Nephron (organoid): ENCODE measurements at regions not wholly inside any gene's neighbourhood (a gene's known extent, or its start where the extent isn't known, plus 50 kb on each side); places are given as distances from the start of the nearest gene placed in this dataset.
A peak's percentile ranks its signal among the peaks of the same experiment; 100 is the strongest.

Experiments used
- H3K27ac Mint-ChIP-seq, 3 experiments: 2 replicates each; pipeline ENCODE4 v1.8.0; 2020; ENCODE audit warnings: mixed read lengths in 3 of 3, mild to moderate bottlenecking in 2 of 3, moderate library complexity in 1 of 3
- H3K27me3 Mint-ChIP-seq: 2 replicates; pipeline ENCODE4 v1.8.0; 2021; ENCODE audit warnings: low read depth, mild to moderate bottlenecking, moderate library complexity, mixed read lengths
- H3K36me3 Mint-ChIP-seq: 2 replicates; pipeline ENCODE4 v1.8.0; 2020; ENCODE audit warnings: low read depth, mixed read lengths
- H3K4me1 Mint-ChIP-seq: 2 replicates; pipeline ENCODE4 v1.8.0; 2020; ENCODE audit warnings: mixed read lengths
- H3K4me3 Mint-ChIP-seq, 3 experiments: 2 replicates each; pipeline ENCODE4 v1.8.0; 2020; ENCODE audit warnings: mild to moderate bottlenecking in 3 of 3, mixed read lengths in 3 of 3, moderate library complexity in 2 of 3
- H3K9me3 Mint-ChIP-seq: 2 replicates; pipeline ENCODE4 v1.8.0; 2020; ENCODE audit warnings: mixed read lengths
- TF ChIP-seq, protein P1 (sequence below), 3 experiments: fragments of 200-600 bp; sonication (generic); IDR thresholded peaks; one replicate each; pipeline ENCODE4 v1.5.0; 2021; ENCODE audit warnings: antibody characterized with exemption in 3 of 3; ENCODE audit not compliant: unreplicated experiment in 3 of 3

DNA sequence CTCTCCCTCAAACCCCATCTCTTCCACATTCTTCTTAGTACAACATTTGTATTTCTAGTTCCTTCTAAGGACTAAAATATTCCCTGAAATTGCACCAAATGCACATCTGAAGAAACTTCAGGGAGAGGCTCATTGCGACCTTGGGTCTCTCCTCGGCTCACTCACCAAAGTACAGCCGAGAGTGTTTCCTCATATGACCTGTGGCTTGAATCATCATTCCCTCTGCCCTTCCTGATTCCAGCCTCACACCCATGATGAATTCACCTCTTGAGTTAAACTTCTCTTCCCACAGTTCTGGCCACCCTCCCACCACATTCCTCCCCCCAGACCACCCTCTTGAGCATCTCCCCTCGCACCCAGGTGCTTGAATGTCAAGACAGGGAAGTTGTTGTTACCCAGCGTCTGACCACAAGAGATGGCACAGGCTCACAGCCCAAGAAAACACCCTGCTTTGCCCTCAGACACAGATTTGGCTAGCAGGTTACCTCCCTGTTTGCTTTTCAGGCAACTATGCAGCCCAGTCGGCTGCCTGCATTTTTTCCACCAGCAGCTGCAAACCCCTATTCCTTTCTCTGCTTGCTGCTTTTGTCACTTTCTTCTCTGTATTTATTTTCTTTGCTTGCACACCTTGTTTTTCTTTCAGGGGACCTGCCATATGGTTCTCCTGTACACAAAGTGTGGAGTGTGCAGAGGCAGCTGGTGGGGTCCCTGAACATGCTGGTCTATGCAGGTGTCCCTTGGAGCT lies 214.8 kb downstream of the SPATA18 start:
- peak overlapping the region in 1 of 3 experiments; percentile 4 for H3K4me3 Mint-ChIP-seq
- peaks cover 55% of the 10 kb centered on the region for H3K4me1 Mint-ChIP-seq
- H3K27me3 Mint-ChIP-seq, result no peaks in the 10 kb centered on the region
- H3K9me3 Mint-ChIP-seq, result no peaks in the 10 kb centered on the region
- TF ChIP-seq, protein P1, sequence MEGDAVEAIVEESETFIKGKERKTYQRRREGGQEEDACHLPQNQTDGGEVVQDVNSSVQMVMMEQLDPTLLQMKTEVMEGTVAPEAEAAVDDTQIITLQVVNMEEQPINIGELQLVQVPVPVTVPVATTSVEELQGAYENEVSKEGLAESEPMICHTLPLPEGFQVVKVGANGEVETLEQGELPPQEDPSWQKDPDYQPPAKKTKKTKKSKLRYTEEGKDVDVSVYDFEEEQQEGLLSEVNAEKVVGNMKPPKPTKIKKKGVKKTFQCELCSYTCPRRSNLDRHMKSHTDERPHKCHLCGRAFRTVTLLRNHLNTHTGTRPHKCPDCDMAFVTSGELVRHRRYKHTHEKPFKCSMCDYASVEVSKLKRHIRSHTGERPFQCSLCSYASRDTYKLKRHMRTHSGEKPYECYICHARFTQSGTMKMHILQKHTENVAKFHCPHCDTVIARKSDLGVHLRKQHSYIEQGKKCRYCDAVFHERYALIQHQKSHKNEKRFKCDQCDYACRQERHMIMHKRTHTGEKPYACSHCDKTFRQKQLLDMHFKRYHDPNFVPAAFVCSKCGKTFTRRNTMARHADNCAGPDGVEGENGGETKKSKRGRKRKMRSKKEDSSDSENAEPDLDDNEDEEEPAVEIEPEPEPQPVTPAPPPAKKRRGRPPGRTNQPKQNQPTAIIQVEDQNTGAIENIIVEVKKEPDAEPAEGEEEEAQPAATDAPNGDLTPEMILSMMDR (IDR thresholded peaks at IDR 0.05; ENCODE audit: unreplicated experiment in 3 of 3), result no peak
- peak overlapping the region; percentile 75 to 89 (median 75) for H3K27ac Mint-ChIP-seq
- H3K36me3 Mint-ChIP-seq, result no peaks in the 10 kb centered on the region

DNA sequence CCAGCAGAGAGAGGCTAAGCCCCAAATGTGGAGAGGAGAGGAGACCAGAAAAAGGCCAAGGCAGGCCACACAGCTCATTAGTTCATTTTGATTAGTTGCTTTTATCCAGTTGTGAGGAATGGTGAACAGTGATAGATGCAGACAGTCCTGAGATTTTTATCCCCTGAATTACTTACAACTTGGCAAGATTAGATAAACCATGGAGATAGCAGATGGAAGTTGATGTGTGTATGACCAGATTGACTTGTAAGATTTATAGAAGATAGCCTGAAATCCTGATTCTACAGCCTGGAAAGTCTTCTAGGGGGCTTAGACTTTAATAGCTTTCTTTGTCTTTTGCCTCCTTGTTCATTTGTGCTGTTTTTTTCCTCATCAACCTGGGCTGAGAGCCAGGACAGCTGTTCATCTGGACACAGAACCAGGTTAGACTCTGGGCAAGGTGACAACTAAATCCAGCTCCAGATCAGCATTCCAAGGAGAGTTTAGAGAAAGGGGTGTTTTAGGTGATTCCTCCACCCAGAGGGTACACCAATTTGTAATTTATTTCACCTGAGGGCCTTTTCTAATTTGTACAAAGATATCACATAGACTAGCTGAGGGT lies 215.5 kb downstream of the SPATA18 start:
- Mint-ChIP-seq H3K9me3 (peaks cover 2% of the 10 kb centered on the region), H3K27me3 (no peaks in the 10 kb centered on the region), H3K27ac (peak overlapping the region; percentile 75 to 89 (median 75)), H3K4me1 (peaks cover 48% of the 10 kb centered on the region), H3K36me3 (no peaks in the 10 kb centered on the region), H3K4me3 (no peak overlapping the region)
- TF ChIP-seq, protein P1 (IDR thresholded peaks at IDR 0.05; ENCODE audit: unreplicated experiment in 3 of 3), result no peak

DNA sequence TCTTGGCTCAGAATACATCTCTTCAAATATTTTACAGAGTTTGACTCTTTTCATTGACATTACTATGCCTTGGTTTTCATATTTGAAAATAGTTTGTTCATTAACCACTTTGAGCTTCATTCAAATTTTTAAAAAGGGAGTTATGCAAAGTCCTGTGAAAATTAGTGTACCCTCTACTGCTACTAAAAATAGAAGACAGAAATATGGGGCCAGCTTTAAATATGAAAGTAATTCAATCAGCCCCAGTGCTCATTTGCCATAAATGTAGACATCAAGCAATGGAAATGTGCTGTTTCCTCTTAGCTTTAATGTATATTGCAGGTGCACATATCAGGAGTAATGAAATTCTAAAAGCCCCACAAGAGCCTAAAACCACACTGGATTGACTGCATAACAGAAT lies 218.7 kb downstream of the SPATA18 start:
- Mint-ChIP-seq H3K4me3 (no peak overlapping the region), H3K27ac (peak overlapping the region; percentile 15 to 25 (median 19)), H3K9me3 (peaks cover 23% of the 10 kb centered on the region), H3K27me3 (peaks cover 3% of the 10 kb centered on the region), H3K4me1 (peaks cover 30% of the 10 kb centered on the region), H3K36me3 (peaks cover 7% of the 10 kb centered on the region)
- TF ChIP-seq, protein P1 (IDR thresholded peaks at IDR 0.05; ENCODE audit: unreplicated experiment in 3 of 3), result no peak

DNA sequence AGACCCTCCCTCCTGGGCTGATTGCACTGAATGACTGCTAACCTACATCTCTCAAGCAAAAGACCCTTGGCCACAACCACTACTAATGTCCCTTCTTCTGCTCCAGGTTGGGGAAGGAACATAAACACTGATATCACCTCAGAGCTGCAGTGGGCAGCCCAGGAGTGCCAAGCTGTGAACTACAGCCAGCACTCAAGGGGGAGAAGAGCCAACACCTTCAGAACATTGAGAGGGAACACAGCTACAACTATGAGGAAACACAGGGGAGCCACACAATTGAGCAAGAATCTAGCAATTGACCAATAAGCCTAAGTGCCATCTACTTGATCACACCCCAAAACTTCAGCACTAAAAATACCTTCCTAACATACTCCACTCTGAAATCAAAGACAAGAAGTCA lies 222.8 kb downstream of the SPATA18 start:
- peaks cover 3% of the 10 kb centered on the region for H3K27me3 Mint-ChIP-seq
- H3K36me3 Mint-ChIP-seq, result peaks cover 7% of the 10 kb centered on the region
- TF ChIP-seq, protein P1 (IDR thresholded peaks at IDR 0.05; ENCODE audit: unreplicated experiment in 3 of 3), result no peak
- peaks cover 7% of the 10 kb centered on the region for H3K4me1 Mint-ChIP-seq
- no peak overlapping the region for H3K27ac Mint-ChIP-seq
- H3K9me3 Mint-ChIP-seq, result peaks cover 40% of the 10 kb centered on the region
- no peak overlapping the region for H3K4me3 Mint-ChIP-seq

DNA sequence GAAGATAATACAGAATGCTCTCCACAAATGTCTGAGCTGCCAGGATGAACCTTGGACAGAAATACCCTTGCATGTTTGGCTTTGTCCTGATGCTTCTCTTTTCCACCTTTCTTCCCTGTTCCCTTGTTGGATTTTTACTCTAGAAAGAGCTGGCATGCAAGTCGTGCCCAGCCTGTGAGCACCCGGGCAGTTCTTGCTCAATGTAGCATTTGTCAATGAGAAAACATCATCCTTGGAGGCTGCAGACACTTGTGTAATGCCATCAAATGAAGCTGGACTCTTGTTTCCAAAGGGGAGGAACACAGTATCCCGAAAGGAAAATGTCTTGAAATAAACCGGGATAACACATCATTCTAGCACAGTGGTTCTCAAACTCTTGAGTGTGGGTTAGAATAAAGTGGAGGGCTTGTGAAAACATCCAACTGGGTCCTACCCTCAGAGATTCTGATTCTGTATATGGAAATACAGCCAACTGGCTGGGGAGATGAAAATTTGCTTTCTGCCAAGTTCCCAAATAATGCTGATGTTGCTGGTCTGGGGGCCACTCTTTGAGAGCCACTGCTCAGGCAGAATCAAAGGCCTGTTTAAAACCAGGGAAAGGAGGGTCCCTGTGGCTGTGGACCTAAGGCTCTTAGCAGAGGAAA lies 237.2 kb downstream of the SPATA18 start:
- no peak overlapping the region for H3K27ac Mint-ChIP-seq
- no peak overlapping the region for H3K4me3 Mint-ChIP-seq
- no peaks in the 10 kb centered on the region for H3K36me3 Mint-ChIP-seq
- TF ChIP-seq, protein P1 (IDR thresholded peaks at IDR 0.05; ENCODE audit: unreplicated experiment in 3 of 3), result no peak
- peaks cover 32% of the 10 kb centered on the region for H3K4me1 Mint-ChIP-seq
- H3K27me3 Mint-ChIP-seq, result peaks cover 3% of the 10 kb centered on the region
- H3K9me3 Mint-ChIP-seq, result peaks cover 2% of the 10 kb centered on the region
